WTC11 (cell line): ENCODE measurements at regions not wholly inside any gene's neighbourhood (a gene's known extent, or its start where the extent isn't known, plus 50 kb on each side); places are given as distances from the start of the nearest gene placed in this dataset.

Experiments used
- ATAC-seq: fragments of 200-7000 bp; cut with Tn5 transposase; 2 replicates; pipeline ENCODE4 v1.10.0; 2021; ENCODE audit warnings: mild to moderate bottlenecking, moderate library complexity
- CTCF ChIA-PET: fragments of 300-600 bp; sonication (Branson Sonifier 250); formaldehyde crosslinking; loops from one replicate; lab custom pipeline; 2021; ENCODE audit warnings: antibody characterized with exemption; lab: Charles Lee
- POLR2A ChIA-PET: fragments of 350-600 bp; sonication (Branson Sonifier 250); formaldehyde crosslinking; loops from one replicate; lab custom pipeline; 2021; ENCODE audit warnings: antibody characterized with exemption; lab: Charles Lee
- DNase-seq: peaks from one replicate; pipeline ENCODE4 v3.0.0; 2021; ENCODE audit warnings: low spot score
- H3K27ac Mint-ChIP-seq: 2 replicates; pipeline ENCODE4 v1.8.0; 2021; ENCODE audit warnings: mixed read lengths
- H3K27me3 Mint-ChIP-seq: 2 replicates; pipeline ENCODE4 v1.8.0; 2021; ENCODE audit warnings: low read depth, mild to moderate bottlenecking, moderate library complexity, mixed read lengths
- H3K36me3 Mint-ChIP-seq: 2 replicates; pipeline ENCODE4 v1.8.0; 2021; ENCODE audit warnings: mixed read lengths
- H3K4me1 Mint-ChIP-seq: 2 replicates; pipeline ENCODE4 v1.8.0; 2022; ENCODE audit warnings: mixed read lengths
- H3K4me3 Mint-ChIP-seq: 2 replicates; pipeline ENCODE4 v1.8.0; 2021; ENCODE audit warnings: mild to moderate bottlenecking, moderate library complexity, mixed read lengths
- H3K9me3 Mint-ChIP-seq: 2 replicates; pipeline ENCODE4 v1.8.0; 2021; ENCODE audit warnings: mixed read lengths
- AFF4 ChIP-seq: sonication (generic); formaldehyde crosslinking; IDR thresholded peaks from 2 replicates; pipeline ENCODE4 v1.8.1; 2023; ENCODE audit warnings: mild to moderate bottlenecking, missing genetic modification reagents, borderline replicate concordance
- ATF2 ChIP-seq: sonication (generic); formaldehyde crosslinking; IDR thresholded peaks from 2 replicates; pipeline ENCODE4 v1.8.1; 2022; ENCODE audit warnings: low read depth, missing genetic modification reagents, borderline replicate concordance
- ATF3 ChIP-seq: sonication (generic); formaldehyde crosslinking; conservative IDR thresholded peaks from 2 replicates; pipeline ENCODE4 v1.8.1; 2022; ENCODE audit warnings: mild to moderate bottlenecking, missing genetic modification reagents
- ATF6 ChIP-seq: sonication (generic); formaldehyde crosslinking; IDR thresholded peaks from 2 replicates; pipeline ENCODE4 v1.8.1; 2023; ENCODE audit warnings: mild to moderate bottlenecking, missing genetic modification reagents
- CREM ChIP-seq: sonication (generic); formaldehyde crosslinking; IDR thresholded peaks from 2 replicates; pipeline ENCODE4 v1.8.1; 2022; ENCODE audit warnings: mild to moderate bottlenecking, missing genetic modification reagents, moderate library complexity
- ESRRA ChIP-seq: sonication (generic); formaldehyde crosslinking; IDR thresholded peaks from 2 replicates; pipeline ENCODE4 v1.8.1; 2022; ENCODE audit warnings: mild to moderate bottlenecking, missing genetic modification reagents, borderline replicate concordance
- FOXP1 ChIP-seq: sonication (generic); formaldehyde crosslinking; IDR thresholded peaks from 2 replicates; pipeline ENCODE4 v1.8.0; 2022; ENCODE audit warnings: missing genetic modification reagents, mild to moderate bottlenecking, moderate library complexity, borderline replicate concordance
- GABPB1 ChIP-seq: sonication (generic); formaldehyde crosslinking; IDR thresholded peaks from 2 replicates; pipeline ENCODE4 v1.8.1; 2023; ENCODE audit warnings: mild to moderate bottlenecking, missing genetic modification reagents
- HMGA2 ChIP-seq: fragments of 250-450 bp; sonication (Bioruptor Pico); IDR thresholded peaks from 2 replicates; pipeline ENCODE4 v1.4.0; 2021; ENCODE audit warnings: mild to moderate bottlenecking, moderate library complexity
- IRF2 ChIP-seq: sonication (generic); formaldehyde crosslinking; IDR thresholded peaks from 2 replicates; pipeline ENCODE4 v1.8.0; 2022; ENCODE audit warnings: low read depth, missing genetic modification reagents, borderline replicate concordance
- JUN ChIP-seq: sonication (generic); formaldehyde crosslinking; IDR thresholded peaks from 2 replicates; pipeline ENCODE4 v1.8.0; 2023; ENCODE audit warnings: mild to moderate bottlenecking, missing genetic modification reagents
- NR3C1 ChIP-seq: sonication (generic); formaldehyde crosslinking; conservative IDR thresholded peaks from 2 replicates; pipeline ENCODE4 v1.8.1; 2023; ENCODE audit warnings: low read depth, mild to moderate bottlenecking, missing genetic modification reagents
- OVOL2 ChIP-seq: fragments of 250-450 bp; sonication (Bioruptor Pico); IDR thresholded peaks from 2 replicates; pipeline ENCODE4 v1.9.0; 2021; ENCODE audit warnings: mild to moderate bottlenecking, borderline replicate concordance
- RELA ChIP-seq: sonication (generic); formaldehyde crosslinking; IDR thresholded peaks from 2 replicates; pipeline ENCODE4 v1.8.1; 2022; ENCODE audit warnings: missing genetic modification reagents, mild to moderate bottlenecking, borderline replicate concordance
- SMAD3 ChIP-seq: sonication (generic); formaldehyde crosslinking; IDR thresholded peaks from 2 replicates; pipeline ENCODE4 v1.8.0; 2022; ENCODE audit warnings: missing genetic modification reagents, mild to moderate bottlenecking, borderline replicate concordance
- SP1 ChIP-seq: sonication (generic); formaldehyde crosslinking; conservative IDR thresholded peaks from 2 replicates; pipeline ENCODE4 v1.8.1; 2022; ENCODE audit warnings: missing genetic modification reagents
- USF2 ChIP-seq: sonication (generic); formaldehyde crosslinking; IDR thresholded peaks from 2 replicates; pipeline ENCODE4 v1.8.1; 2023; ENCODE audit warnings: mild to moderate bottlenecking, missing genetic modification reagents, moderate library complexity
- ZMAT4 ChIP-seq: fragments of 250-450 bp; sonication (Bioruptor Pico); IDR thresholded peaks from 2 replicates; pipeline ENCODE4 v1.9.0; 2021; ENCODE audit warnings: mild to moderate bottlenecking
- ZNF423 ChIP-seq: fragments of 250-450 bp; sonication (Bioruptor Pico); IDR thresholded peaks from 2 replicates; pipeline ENCODE4 v2.1.2; 2022; ENCODE audit warnings: mild to moderate bottlenecking, moderate library complexity

- TF ChIP-seq ATF2 (no peak), SMAD3 (CRISPR knock-in tag) (no peak), IRF2 (CRISPR knock-in tag) (no peak)
Measured at GRCh38 chr3:31050296-31050695, 155.8 kb upstream of the GADL1 start (continued).

GRCh38 chr3:31051226-31051625, 156.8 kb upstream of the GADL1 start:
- no peaks in the 10 kb centered on the region for H3K27me3 Mint-ChIP-seq
- POLR2A ChIA-PET: no interaction called here

More at GRCh38 chr3:31051226-31051625, 156.8 kb upstream of the GADL1 start:
- TF ChIP-seq JUN (no peak), CREM (CRISPR knock-in tag) (no peak), SMAD3 (CRISPR knock-in tag) (no peak), ESRRA (CRISPR knock-in tag) (no peak), ZNF423 (CRISPR knock-in tag) (no peak), ATF3 (CRISPR knock-in tag) (no peak), HMGA2 (CRISPR knock-in tag) (no peak), FOXP1 (CRISPR knock-in tag) (no peak), AFF4 (CRISPR knock-in tag) (no peak), NR3C1 (CRISPR knock-in tag) (no peak), OVOL2 (no peak), USF2 (no peak), ZMAT4 (CRISPR knock-in tag) (no peak), RELA (CRISPR knock-in tag) (no peak), ATF6 (CRISPR knock-in tag) (no peak), SP1 (CRISPR knock-in tag) (no peak), GABPB1 (no peak)
- TF ChIP-seq, all 79 proteins: peak for 0
- Mint-ChIP-seq H3K4me1 (peaks cover 8% of the 10 kb centered on the region), H3K4me3 (no peak overlapping the region), H3K36me3 (peaks cover 17% of the 10 kb centered on the region), H3K27ac (no peak overlapping the region), H3K9me3 (peaks cover 26% of the 10 kb centered on the region)
- CTCF ChIA-PET: no interaction called here
- ATAC-seq (no peak), DNase-seq (no peak)
